Large intestine (tissue), 3 donors: ENCODE measurements at regions not wholly inside any gene's neighbourhood (a gene's known extent, or its start where the extent isn't known, plus 50 kb on each side); places are given as distances from the start of the nearest gene placed in this dataset.

Source experiments
- DNase-seq, 2 donors: peaks; one replicate each; pipeline versions ENCODE4 v3.0.0 to v3.0.0-alpha.2; 2013
- H3K27ac ChIP-seq: one replicate; pipeline ENCODE4 v1.5.1; 2013; ENCODE audit warnings: low read length
- H3K27me3 ChIP-seq: 2 replicates; pipeline ENCODE4 v1.6.1; 2013; ENCODE audit warnings: low read length; ENCODE audit not compliant: control insufficient read depth, insufficient read depth
- H3K36me3 ChIP-seq: 2 replicates; pipeline ENCODE4 v1.6.1; 2013; ENCODE audit warnings: low read length; ENCODE audit not compliant: control insufficient read depth, insufficient read depth
- H3K4me1 ChIP-seq: one replicate; pipeline ENCODE4 v1.6.1; 2013; ENCODE audit warnings: low read length; ENCODE audit not compliant: control insufficient read depth, insufficient read depth
- H3K4me3 ChIP-seq: one replicate; pipeline ENCODE4 v1.5.1; 2013; ENCODE audit warnings: low read length
- H3K9me3 ChIP-seq: one replicate; pipeline ENCODE4 v1.6.1; 2013; ENCODE audit warnings: mild to moderate bottlenecking, low read depth, low read length, moderate library complexity; ENCODE audit not compliant: control insufficient read depth
- WGBS: methylation state at CpG from one replicate; pipeline ENCODE4 v1.1.5; 2013; ENCODE audit warnings: low lambda C conversion rate; ENCODE audit not compliant: insufficient coverage; 5-methylcytosine and 5-hydroxymethylcytosine counted together

- no peak overlapping the region for H3K27ac ChIP-seq
- H3K27me3 ChIP-seq = no peaks in the 10 kb centered on the region
- H3K4me3 ChIP-seq = no peak overlapping the region
- WGBS = no CpG with 5 or more reads among the region's 2 CpGs
- no peaks in the 10 kb centered on the region for H3K36me3 ChIP-seq
- DNase-seq = no peak
- no peaks in the 10 kb centered on the region for H3K9me3 ChIP-seq
- H3K4me1 ChIP-seq = no peaks in the 10 kb centered on the region
These were observed 299.1 kb upstream of the ROPN1 start for GRCh38 chr3:124291008-124291407.

DNA sequence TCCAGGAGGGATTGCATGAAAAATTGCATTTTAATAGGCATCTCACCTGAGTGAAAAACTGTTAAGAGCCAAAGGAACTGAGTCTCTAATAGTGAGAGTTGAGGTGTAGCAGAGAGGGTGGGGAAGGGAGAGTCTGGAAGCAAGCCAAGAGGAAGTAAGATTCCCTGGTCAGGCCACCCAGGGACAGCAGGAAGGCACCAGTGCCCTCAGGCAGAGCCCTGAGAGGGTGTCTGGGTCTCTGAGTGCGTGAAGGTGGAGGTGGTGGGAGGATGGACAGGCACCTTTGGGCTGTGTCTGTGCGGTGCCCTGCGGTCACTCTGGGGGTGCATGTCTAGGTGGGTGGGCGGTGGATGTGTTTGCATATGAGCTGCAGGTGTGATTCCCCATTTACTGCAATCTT lies 300.4 kb upstream of the ROPN1 start:
- DNase-seq = peak in 1 of 2 donors; percentile 42
- Histone ChIP-seq H3K4me1 (no peaks in the 10 kb centered on the region), H3K4me3 (no peak overlapping the region), H3K36me3 (no peaks in the 10 kb centered on the region), H3K9me3 (no peaks in the 10 kb centered on the region), H3K27ac (no peak overlapping the region), H3K27me3 (no peaks in the 10 kb centered on the region)
- no CpG with 5 or more reads among the region's 4 CpGs for WGBS

- DNase-seq = no peak
- H3K4me1 ChIP-seq = no peaks in the 10 kb centered on the region
- H3K9me3 ChIP-seq = no peaks in the 10 kb centered on the region
- no peaks in the 10 kb centered on the region for H3K27me3 ChIP-seq
- 63% methylated on average over 1 of the region's 2 CpGs for WGBS
- no peak overlapping the region for H3K4me3 ChIP-seq
- no peak overlapping the region for H3K27ac ChIP-seq
- H3K36me3 ChIP-seq = no peaks in the 10 kb centered on the region
These were observed 301.7 kb upstream of the ROPN1 start for GRCh38 chr3:124293584-124293983.

DNA sequence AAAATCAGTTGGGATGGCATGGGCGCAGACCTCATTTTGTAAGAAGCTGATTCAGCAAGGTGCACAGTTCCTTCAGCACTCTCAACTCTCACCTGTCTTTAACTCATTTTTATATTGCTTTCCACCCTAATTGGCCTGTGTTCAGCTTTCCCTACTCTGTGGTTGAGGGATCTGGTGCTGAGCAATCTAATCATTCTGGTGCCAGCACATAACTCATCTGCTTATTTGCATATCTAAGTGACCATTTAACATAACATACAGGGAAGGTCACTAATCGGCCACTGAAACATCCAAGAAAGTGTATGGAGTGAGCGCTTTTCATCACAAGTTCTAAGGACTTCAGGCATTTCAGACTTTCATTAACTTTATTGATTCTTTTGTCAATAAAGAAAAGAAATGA lies 303.4 kb upstream of the ROPN1 start:
- Histone ChIP-seq H3K27ac (no peak overlapping the region), H3K4me1 (no peaks in the 10 kb centered on the region), H3K27me3 (no peaks in the 10 kb centered on the region), H3K36me3 (no peaks in the 10 kb centered on the region), H3K9me3 (no peaks in the 10 kb centered on the region), H3K4me3 (no peak overlapping the region)
- no peak for DNase-seq
- 100% methylated on average over 1 of the region's 3 CpGs for WGBS

GRCh38 chr3:124296406-124296805 lies 304.5 kb upstream of the ROPN1 start:
- no peaks in the 10 kb centered on the region for H3K27me3 ChIP-seq
- no CpG with 5 or more reads among the region's 7 CpGs for WGBS

GRCh38 chr3:124297062-124297980 lies 305.4 kb upstream of the ROPN1 start:
- Histone ChIP-seq H3K36me3 (no peaks in the 10 kb centered on the region), H3K4me1 (no peaks in the 10 kb centered on the region), H3K9me3 (no peaks in the 10 kb centered on the region), H3K27ac (no peak overlapping the region), H3K4me3 (no peak overlapping the region), H3K27me3 (no peaks in the 10 kb centered on the region)
- WGBS = no CpG with 5 or more reads among the region's 3 CpGs
- DNase-seq = no peak

More at GRCh38 chr3:124296406-124296805, 304.5 kb upstream of the ROPN1 start:
- Histone ChIP-seq H3K4me3 (no peak overlapping the region), H3K9me3 (no peaks in the 10 kb centered on the region), H3K36me3 (no peaks in the 10 kb centered on the region), H3K27ac (no peak overlapping the region), H3K4me1 (no peaks in the 10 kb centered on the region)
- DNase-seq = no peak

GRCh38 chr3:124298301-124298700 lies 306.4 kb upstream of the ROPN1 start:
- Histone ChIP-seq H3K4me1 (no peaks in the 10 kb centered on the region), H3K27ac (no peak overlapping the region), H3K36me3 (no peaks in the 10 kb centered on the region), H3K27me3 (no peaks in the 10 kb centered on the region), H3K4me3 (no peak overlapping the region), H3K9me3 (no peaks in the 10 kb centered on the region)
- DNase-seq = no peak
- 100% methylated on average over 1 of the region's 5 CpGs for whole genome bisulfite sequencing

GRCh38 chr3:124298951-124299350 lies 307.0 kb upstream of the ROPN1 start:
- no peaks in the 10 kb centered on the region for H3K4me1 ChIP-seq
- H3K27ac ChIP-seq = no peak overlapping the region
- DNase-seq = no peak
- H3K9me3 ChIP-seq = no peaks in the 10 kb centered on the region
- WGBS = no CpG with 5 or more reads among the region's 6 CpGs
- no peaks in the 10 kb centered on the region for H3K36me3 ChIP-seq
- no peaks in the 10 kb centered on the region for H3K27me3 ChIP-seq
- H3K4me3 ChIP-seq = no peak overlapping the region

DNA sequence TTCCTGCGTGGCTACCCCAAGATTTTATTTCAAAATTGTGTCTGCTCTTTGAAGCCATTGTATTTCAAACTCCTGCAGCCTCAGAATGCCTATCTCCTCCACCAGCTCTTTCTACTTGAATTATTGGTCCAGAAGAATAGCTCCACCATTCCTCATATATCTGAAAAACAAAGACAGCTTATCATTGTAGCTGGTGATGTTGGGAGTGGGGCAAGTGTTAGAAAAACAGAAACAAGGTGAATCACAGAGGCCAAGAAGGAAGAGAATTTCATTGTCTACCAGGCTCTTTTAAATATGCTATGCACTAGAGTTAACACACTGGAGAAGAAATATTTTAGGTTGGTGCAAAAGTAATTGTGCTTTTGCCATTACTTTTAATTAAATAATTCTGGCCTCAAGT lies 307.9 kb upstream of the ROPN1 start:
- Histone ChIP-seq H3K27ac (no peak overlapping the region), H3K4me3 (no peak overlapping the region), H3K9me3 (no peaks in the 10 kb centered on the region), H3K36me3 (no peaks in the 10 kb centered on the region), H3K4me1 (no peaks in the 10 kb centered on the region), H3K27me3 (no peaks in the 10 kb centered on the region)
- 100% methylated on average over 1 of the region's 1 CpG for WGBS
- no peak for DNase-seq

DNA sequence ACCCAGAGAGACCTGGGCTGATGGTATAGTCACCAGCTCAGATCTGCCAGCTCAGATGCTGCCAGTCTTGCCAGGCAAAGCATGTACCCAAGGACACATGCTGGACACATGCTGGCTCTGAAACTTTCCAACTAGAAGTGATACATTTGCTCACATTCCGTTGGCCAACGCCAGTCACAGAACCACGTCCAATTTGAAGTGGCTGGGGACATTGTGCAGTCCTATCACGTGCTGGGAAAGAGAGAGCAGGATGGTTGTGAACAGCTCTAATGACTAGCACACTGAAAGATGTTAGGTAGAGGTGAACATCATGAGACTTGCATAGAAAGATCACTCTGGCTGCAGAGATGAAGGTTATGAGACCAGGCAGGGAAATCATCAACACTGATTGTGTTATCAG lies 308.5 kb upstream of the ROPN1 start:
- no peaks in the 10 kb centered on the region for H3K9me3 ChIP-seq
- H3K27me3 ChIP-seq = no peaks in the 10 kb centered on the region
- no peak overlapping the region for H3K4me3 ChIP-seq
- WGBS = no CpG with 5 or more reads among the region's 4 CpGs
- H3K36me3 ChIP-seq = no peaks in the 10 kb centered on the region
- DNase-seq = no peak
- H3K27ac ChIP-seq = no peak overlapping the region
- H3K4me1 ChIP-seq = no peaks in the 10 kb centered on the region
